ENCODE measurements at regions not wholly inside any gene's neighbourhood (a gene's known extent, or its start where the extent isn't known, plus 50 kb on each side); places are given as distances from the start of the nearest gene placed in this dataset.

DNA sequence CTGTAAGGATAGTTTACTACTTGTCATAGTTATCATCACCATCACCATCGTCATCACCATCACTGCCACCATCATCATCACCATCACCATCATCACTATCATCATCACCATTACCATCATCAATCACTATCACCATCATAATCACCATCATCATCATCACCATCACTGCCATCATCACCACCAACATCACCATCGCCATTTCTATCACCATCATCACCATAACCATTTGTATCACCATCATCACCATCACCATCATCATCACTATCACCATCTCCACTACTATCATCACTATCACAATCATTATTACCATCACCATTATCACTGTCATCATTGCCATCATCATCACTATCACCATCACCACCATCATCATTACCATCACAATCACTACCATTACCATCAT lies 655.5 kb upstream of the DEFB115 start:
- Histone ChIP-seq H3K27ac (no peak overlapping the region), H3K4me1 (no peaks in the 10 kb centered on the region), H3K36me3 (no peaks in the 10 kb centered on the region), H3K9me3 (peaks cover 0 to 16% (median 6%) of the 10 kb centered on the region in 12 donors), H3K4me3 (no peak overlapping the region), H3K27me3 (no peaks in the 10 kb centered on the region)
- WGBS, 4 donors: 45 to 53% (median 50%) methylated on average over 2 of the region's 2 CpGs
- TF ChIP-seq, protein P1, sequence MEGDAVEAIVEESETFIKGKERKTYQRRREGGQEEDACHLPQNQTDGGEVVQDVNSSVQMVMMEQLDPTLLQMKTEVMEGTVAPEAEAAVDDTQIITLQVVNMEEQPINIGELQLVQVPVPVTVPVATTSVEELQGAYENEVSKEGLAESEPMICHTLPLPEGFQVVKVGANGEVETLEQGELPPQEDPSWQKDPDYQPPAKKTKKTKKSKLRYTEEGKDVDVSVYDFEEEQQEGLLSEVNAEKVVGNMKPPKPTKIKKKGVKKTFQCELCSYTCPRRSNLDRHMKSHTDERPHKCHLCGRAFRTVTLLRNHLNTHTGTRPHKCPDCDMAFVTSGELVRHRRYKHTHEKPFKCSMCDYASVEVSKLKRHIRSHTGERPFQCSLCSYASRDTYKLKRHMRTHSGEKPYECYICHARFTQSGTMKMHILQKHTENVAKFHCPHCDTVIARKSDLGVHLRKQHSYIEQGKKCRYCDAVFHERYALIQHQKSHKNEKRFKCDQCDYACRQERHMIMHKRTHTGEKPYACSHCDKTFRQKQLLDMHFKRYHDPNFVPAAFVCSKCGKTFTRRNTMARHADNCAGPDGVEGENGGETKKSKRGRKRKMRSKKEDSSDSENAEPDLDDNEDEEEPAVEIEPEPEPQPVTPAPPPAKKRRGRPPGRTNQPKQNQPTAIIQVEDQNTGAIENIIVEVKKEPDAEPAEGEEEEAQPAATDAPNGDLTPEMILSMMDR (IDR thresholded peaks at IDR 0.05): no peak
- no peak for TF ChIP-seq POLR2A (IDR thresholded peaks at IDR 0.05)
- ATAC-seq (no peak), DNase-seq (no peak)
- intact Hi-C loops (cut with DNase I): no loop called here

DNA sequence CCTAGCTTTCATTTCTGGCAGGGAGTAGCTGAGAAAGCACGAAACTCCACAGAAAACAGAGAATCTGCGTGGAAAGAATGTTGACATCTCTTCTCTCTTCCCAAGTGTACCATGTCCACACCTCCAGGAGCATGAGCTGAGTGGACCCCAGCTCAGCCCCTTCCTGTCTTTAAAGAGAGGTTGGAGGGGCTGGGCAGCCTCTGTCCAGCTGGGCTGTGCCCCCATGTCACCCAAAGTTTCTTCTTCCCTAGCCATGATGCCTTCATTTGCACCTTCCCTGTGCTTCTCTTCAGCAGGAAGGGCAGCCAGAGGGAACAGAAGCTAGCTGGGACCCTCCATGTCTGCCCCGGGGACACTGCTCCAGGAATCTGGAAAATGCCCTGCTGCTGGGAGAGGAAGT lies 655.0 kb upstream of the DEFB115 start:
- no peak for ATAC-seq
- TF ChIP-seq, protein P1 (IDR thresholded peaks at IDR 0.05): no peak
- no peak for TF ChIP-seq POLR2A (IDR thresholded peaks at IDR 0.05)
- WGBS, 4 donors: 53 to 67% (median 63%) methylated on average over 3 of the region's 3 CpGs
- H3K4me3 ChIP-seq: no peak overlapping the region
- intact Hi-C loops (cut with DNase I): no loop called here
- no peaks in the 10 kb centered on the region for H3K27me3 ChIP-seq
- no peaks in the 10 kb centered on the region for H3K4me1 ChIP-seq
- peaks cover 0 to 20% (median 10%) of the 10 kb centered on the region in 12 donors for H3K9me3 ChIP-seq
- H3K36me3 ChIP-seq: no peaks in the 10 kb centered on the region
- H3K27ac ChIP-seq: no peak overlapping the region
- DNase-seq: no peak

DNA sequence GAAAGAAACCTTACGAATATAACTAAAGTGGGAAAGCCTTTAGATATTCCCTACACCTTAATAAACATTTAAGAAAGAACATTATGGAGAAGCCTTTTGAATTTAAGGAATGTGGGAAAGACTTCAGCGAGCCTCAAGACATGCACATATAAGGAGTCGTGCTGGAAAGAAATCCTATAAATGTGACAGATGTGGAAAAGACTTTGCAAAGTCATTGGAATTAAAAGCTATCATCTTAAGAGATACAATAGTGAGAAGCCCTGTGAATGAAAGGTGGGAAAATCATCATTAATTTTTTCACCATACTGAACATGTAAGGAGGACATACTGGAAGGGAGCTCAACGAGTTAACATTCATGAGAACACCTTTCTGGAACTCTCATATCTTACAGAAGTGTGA lies 650.5 kb upstream of the DEFB115 start:
- H3K4me3 ChIP-seq: no peak overlapping the region
- H3K27ac ChIP-seq: no peak overlapping the region
- ATAC-seq (no peak), DNase-seq (no peak)
- intact Hi-C loops (cut with DNase I): no loop called here
- no peaks in the 10 kb centered on the region for H3K27me3 ChIP-seq
- no peaks in the 10 kb centered on the region for H3K36me3 ChIP-seq
- H3K9me3 ChIP-seq: peaks cover 0 to 26% (median 12%) of the 10 kb centered on the region in 12 donors
- WGBS, 4 donors: 57 to 69% (median 65%) methylated on average over 4 of the region's 4 CpGs
- TF ChIP-seq, protein P1 (IDR thresholded peaks at IDR 0.05): no peak
- TF ChIP-seq POLR2A (IDR thresholded peaks at IDR 0.05): no peak
- peaks cover 0 to 9% (median 0%) of the 10 kb centered on the region in 12 donors for H3K4me1 ChIP-seq

DNA sequence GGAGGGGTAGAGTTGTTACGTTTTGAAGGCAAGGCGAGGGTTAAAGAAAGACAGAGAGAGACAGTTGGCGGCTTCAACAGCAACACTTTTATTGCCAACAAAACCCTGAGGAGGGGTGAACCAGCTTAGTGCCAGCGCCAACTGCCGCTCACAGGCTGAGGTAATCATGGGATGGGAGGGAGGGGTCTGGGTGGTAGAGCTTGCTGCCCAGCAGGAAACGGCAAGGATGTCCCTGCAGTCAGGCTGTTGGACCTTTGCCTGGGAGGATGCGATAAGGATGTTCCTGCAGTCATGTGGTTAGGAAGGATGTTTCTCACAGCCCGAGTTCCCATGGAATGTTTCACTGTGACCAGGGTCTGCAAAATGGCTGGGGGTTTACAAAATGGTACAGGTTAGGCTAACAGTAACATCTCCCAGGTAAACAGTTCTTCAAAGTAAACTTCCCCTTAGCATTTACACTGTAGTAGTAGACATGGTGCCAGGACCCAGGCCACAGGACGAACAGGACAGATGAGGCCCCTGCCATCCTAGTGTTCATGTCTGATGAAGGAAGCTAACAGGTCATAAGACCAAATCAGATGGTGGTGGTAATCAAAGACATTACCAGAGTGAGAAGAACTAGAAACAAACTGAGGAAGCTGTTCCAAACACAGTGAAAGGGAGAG lies 647.3 kb upstream of the DEFB115 start:
- Histone ChIP-seq H3K36me3 (no peaks in the 10 kb centered on the region), H3K9me3 (peaks cover 0 to 26% (median 12%) of the 10 kb centered on the region in 12 donors), H3K4me1 (peaks cover 0 to 9% (median 0%) of the 10 kb centered on the region in 12 donors), H3K4me3 (no peak overlapping the region), H3K27me3 (no peaks in the 10 kb centered on the region), H3K27ac (no peak overlapping the region)
- intact Hi-C loops (cut with DNase I): no loop called here
- TF ChIP-seq, protein P1 (IDR thresholded peaks at IDR 0.05): no peak
- no peak for TF ChIP-seq POLR2A (IDR thresholded peaks at IDR 0.05)
- ATAC-seq (peak in 1 of 4 donors; percentile 68), DNase-seq (peak in 2 of 5 donors; percentile 51 to 56)
- WGBS, 4 donors: 42 to 58% (median 49%) methylated on average over 9 of the region's 9 CpGs

Measured in heart left ventricle (tissue), 16 donors.